NCI-H774 (cell line): ENCODE measurements at regions not wholly inside any gene's neighbourhood (a gene's known extent, or its start where the extent isn't known, plus 50 kb on each side); places are given as distances from the start of the nearest gene placed in this dataset.

ENCODE experiments used
- DNase-seq: peaks from one replicate; lab custom pipeline; 2025; lab: John Stamatoyannopoulos, UW

- DNase-seq = no peak
These were observed 147.1 kb downstream of the CHST1 start for GRCh38 chr11:45518141-45518832.

- no peak for DNase-seq
These were observed 148.2 kb downstream of the CHST1 start for GRCh38 chr11:45517171-45517770.

GRCh38 chr11:45513821-45514340, 151.5 kb downstream of the CHST1 start:
- DNase-seq = no peak

- peak; percentile 27 for DNase-seq
These were observed 152.8 kb downstream of the CHST1 start for GRCh38 chr11:45512471-45513148.

GRCh38 chr11:45511566-45511965, 153.9 kb downstream of the CHST1 start:
- DNase-seq = no peak

GRCh38 chr11:45507916-45508315, 157.5 kb downstream of the CHST1 start:
- no peak for DNase-seq

GRCh38 chr11:45503311-45503710, 162.1 kb downstream of the CHST1 start:
- DNase-seq = no peak

GRCh38 chr11:45502226-45502545, 163.2 kb downstream of the CHST1 start:
- no peak for DNase-seq

GRCh38 chr11:45501392-45502225, 163.8 kb downstream of the CHST1 start:
- DNase-seq = no peak

GRCh38 chr11:45500451-45500850, 165.0 kb downstream of the CHST1 start:
- no peak for DNase-seq

- no peak for DNase-seq
These were observed 170.7 kb downstream of the CHST1 start for GRCh38 chr11:45494738-45495137.

- peak; percentile 17 for DNase-seq
These were observed 176.0 kb downstream of the CHST1 start for GRCh38 chr11:45489281-45489905.

- DNase-seq = no peak
These were observed 179.0 kb downstream of the CHST1 start for GRCh38 chr11:45486461-45486860.

- no peak for DNase-seq
These were observed 180.2 kb downstream of the CHST1 start for GRCh38 chr11:45485070-45485707.

GRCh38 chr11:45484326-45484883, 181.0 kb downstream of the CHST1 start:
- no peak for DNase-seq

- DNase-seq = no peak
These were observed 182.0 kb downstream of the CHST1 start for GRCh38 chr11:45483416-45483815.

- no peak for DNase-seq
These were observed 183.1 kb downstream of the CHST1 start for GRCh38 chr11:45482331-45482730.

GRCh38 chr11:45481026-45481425, 184.4 kb downstream of the CHST1 start:
- no peak for DNase-seq

- DNase-seq = no peak
These were observed 187.8 kb downstream of the CHST1 start for GRCh38 chr11:45477588-45477987.

GRCh38 chr11:45476126-45476525, 189.3 kb downstream of the CHST1 start:
- no peak for DNase-seq

GRCh38 chr11:45475173-45475572, 189.0 kb upstream of the SYT13 start:
- DNase-seq = no peak
